ENCODE measurements at regions not wholly inside any gene's neighbourhood (a gene's known extent, or its start where the extent isn't known, plus 50 kb on each side); places are given as distances from the start of the nearest gene placed in this dataset.

GRCh38 chr11:80083531-80083951, 642.7 kb upstream of the TENM4 start:
- TF ChIP-seq, protein P1, sequence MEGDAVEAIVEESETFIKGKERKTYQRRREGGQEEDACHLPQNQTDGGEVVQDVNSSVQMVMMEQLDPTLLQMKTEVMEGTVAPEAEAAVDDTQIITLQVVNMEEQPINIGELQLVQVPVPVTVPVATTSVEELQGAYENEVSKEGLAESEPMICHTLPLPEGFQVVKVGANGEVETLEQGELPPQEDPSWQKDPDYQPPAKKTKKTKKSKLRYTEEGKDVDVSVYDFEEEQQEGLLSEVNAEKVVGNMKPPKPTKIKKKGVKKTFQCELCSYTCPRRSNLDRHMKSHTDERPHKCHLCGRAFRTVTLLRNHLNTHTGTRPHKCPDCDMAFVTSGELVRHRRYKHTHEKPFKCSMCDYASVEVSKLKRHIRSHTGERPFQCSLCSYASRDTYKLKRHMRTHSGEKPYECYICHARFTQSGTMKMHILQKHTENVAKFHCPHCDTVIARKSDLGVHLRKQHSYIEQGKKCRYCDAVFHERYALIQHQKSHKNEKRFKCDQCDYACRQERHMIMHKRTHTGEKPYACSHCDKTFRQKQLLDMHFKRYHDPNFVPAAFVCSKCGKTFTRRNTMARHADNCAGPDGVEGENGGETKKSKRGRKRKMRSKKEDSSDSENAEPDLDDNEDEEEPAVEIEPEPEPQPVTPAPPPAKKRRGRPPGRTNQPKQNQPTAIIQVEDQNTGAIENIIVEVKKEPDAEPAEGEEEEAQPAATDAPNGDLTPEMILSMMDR (IDR thresholded peaks at IDR 0.05) = no peak
- TF ChIP-seq SIN3A (IDR thresholded peaks at IDR 0.05; ENCODE audit: borderline replicate concordance, insufficient read depth, low read depth, low read length) (no peak), POLR2AphosphoS5 (IDR thresholded peaks at IDR 0.05; ENCODE audit: low read depth, low read length) (no peak), TCF7L2 (IDR thresholded peaks at IDR 0.05; ENCODE audit: low read depth, low read length) (no peak)
- TF ChIP-seq, protein P2, sequence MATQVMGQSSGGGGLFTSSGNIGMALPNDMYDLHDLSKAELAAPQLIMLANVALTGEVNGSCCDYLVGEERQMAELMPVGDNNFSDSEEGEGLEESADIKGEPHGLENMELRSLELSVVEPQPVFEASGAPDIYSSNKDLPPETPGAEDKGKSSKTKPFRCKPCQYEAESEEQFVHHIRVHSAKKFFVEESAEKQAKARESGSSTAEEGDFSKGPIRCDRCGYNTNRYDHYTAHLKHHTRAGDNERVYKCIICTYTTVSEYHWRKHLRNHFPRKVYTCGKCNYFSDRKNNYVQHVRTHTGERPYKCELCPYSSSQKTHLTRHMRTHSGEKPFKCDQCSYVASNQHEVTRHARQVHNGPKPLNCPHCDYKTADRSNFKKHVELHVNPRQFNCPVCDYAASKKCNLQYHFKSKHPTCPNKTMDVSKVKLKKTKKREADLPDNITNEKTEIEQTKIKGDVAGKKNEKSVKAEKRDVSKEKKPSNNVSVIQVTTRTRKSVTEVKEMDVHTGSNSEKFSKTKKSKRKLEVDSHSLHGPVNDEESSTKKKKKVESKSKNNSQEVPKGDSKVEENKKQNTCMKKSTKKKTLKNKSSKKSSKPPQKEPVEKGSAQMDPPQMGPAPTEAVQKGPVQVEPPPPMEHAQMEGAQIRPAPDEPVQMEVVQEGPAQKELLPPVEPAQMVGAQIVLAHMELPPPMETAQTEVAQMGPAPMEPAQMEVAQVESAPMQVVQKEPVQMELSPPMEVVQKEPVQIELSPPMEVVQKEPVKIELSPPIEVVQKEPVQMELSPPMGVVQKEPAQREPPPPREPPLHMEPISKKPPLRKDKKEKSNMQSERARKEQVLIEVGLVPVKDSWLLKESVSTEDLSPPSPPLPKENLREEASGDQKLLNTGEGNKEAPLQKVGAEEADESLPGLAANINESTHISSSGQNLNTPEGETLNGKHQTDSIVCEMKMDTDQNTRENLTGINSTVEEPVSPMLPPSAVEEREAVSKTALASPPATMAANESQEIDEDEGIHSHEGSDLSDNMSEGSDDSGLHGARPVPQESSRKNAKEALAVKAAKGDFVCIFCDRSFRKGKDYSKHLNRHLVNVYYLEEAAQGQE (IDR thresholded peaks at IDR 0.05; ENCODE audit: insufficient read depth in 1 of 2, low read depth in 2 of 2, low read length in 1 of 2) = no peak

Measured in Panc1 (cell line).